Adrenal gland (tissue), 9 donors: ENCODE measurements at regions not wholly inside any gene's neighbourhood (a gene's known extent, or its start where the extent isn't known, plus 50 kb on each side); places are given as distances from the start of the nearest gene placed in this dataset.

Experiments used
- DNase-seq, 7 donors: peaks; one replicate each; pipeline ENCODE4 v3.0.0-alpha.2; 2019 to 2020
- H3K27ac ChIP-seq, 5 donors: fragments of 200-600 bp; sonication (generic) in 4 of 5; 1 replicate in 3 of 5; 2 replicates in 2 of 5; pipeline versions ENCODE4 v1.5.1 to v1.8.0; 2016 to 2020; ENCODE audit warnings: mild to moderate bottlenecking in 1 of 5
- H3K27me3 ChIP-seq: fragments of 200-600 bp; 2 replicates; pipeline ENCODE4 v1.8.0; 2021
- H3K36me3 ChIP-seq, 2 donors: fragments of 200-600 bp; replicated peaks in 1 of 2; 1 replicate in 1 of 2; 2 replicates in 1 of 2; pipeline versions ENCODE4 v1.5.1 to v1.8.0; 2018 to 2022
- H3K4me1 ChIP-seq, 2 donors: fragments of 200-600 bp; replicated peaks in 1 of 2; 1 replicate in 1 of 2; 2 replicates in 1 of 2; pipeline versions ENCODE4 v1.5.1 to v1.8.0; 2018 to 2021
- H3K4me3 ChIP-seq, 4 donors: fragments of 200-600 bp; sonication (generic) in 3 of 4; one replicate each; pipeline ENCODE4 v1.5.1; 2016 to 2018
- H3K9me3 ChIP-seq, 3 donors: fragments of 200-600 bp; sonication (generic) in 1 of 3; replicated peaks in 1 of 3; 1 replicate in 2 of 3; 2 replicates in 1 of 3; pipeline versions ENCODE4 v1.5.1 to v1.8.0; 2016 to 2021
- POLR2A ChIP-seq, 2 donors: fragments of 450-650 bp; IDR thresholded peaks; one replicate each; pipeline ENCODE4 v1.6.1; 2017; ENCODE audit warnings: antibody characterized with exemption in 2 of 2, mild to moderate bottlenecking in 2 of 2, moderate library complexity in 1 of 2
- WGBS, 4 donors: extraction: QIAGEN DNeasy Blood & Tissue Kit in 2 of 4; methylation state at CpG; one replicate each; pipeline versions ENCODE4 v1.1.5 to v1.1.7; 2013 to 2017; 5-methylcytosine and 5-hydroxymethylcytosine counted together
- intact Hi-C, 2 donors: fragments of 100-400 bp; cut with DNase I; formaldehyde crosslinking; loops; one replicate each; pipeline versions ENCODE4 v1.14.1 to v1.15.0; 2022 to 2023
- TF ChIP-seq, protein P1 (sequence below), 6 experiments: fragments of 450-650 bp in 4 of 6; fragments of 200-600 bp in 2 of 6; sonication (generic) in 1 of 6; IDR thresholded peaks; 1 replicate in 5 of 6; 2 replicates in 1 of 6; pipeline versions ENCODE4 v1.5.1 to v1.8.0; 2016 to 2021; ENCODE audit warnings: antibody characterized with exemption in 6 of 6, mild to moderate bottlenecking in 2 of 6, moderate library complexity in 1 of 6
- donor health status: healthy with polysubstance abuse.
- donor health status: Bipolar disorder and iron deficiency.
- donor health status: DM: yes; HTN: yes; CAD: no.
- donor health status: DM: no; HTN: no; CAD: no.
- donor health status: DM: no; HTN: no; CAD: no.

DNA sequence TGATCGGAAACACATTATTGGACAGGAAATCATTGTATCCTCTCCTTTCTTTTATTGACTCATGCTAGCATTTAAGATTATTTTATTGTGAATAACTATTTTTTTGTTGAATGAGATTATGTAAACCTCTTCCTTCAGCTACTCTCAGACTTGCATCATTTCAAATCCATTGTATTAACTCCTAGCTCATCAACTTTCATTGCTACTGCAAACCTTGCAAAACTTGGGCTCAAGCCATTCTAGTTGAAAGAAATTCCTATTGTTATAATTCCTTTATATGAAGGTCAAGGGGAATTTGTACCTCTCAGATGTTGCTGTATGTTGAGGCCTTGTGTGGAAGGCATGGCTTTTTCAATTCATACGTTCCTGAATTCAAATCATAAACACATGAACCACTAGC is 1764.6 kb downstream of the SUCLG1 start:
- Histone ChIP-seq H3K4me1 (no peaks in the 10 kb centered on the region), H3K4me3 (no peak overlapping the region), H3K27ac (no peak overlapping the region), H3K36me3 (no peaks in the 10 kb centered on the region), H3K9me3 (no peaks in the 10 kb centered on the region), H3K27me3 (no peaks in the 10 kb centered on the region)
- no peak for TF ChIP-seq POLR2A (IDR thresholded peaks at IDR 0.05)
- TF ChIP-seq, protein P1, sequence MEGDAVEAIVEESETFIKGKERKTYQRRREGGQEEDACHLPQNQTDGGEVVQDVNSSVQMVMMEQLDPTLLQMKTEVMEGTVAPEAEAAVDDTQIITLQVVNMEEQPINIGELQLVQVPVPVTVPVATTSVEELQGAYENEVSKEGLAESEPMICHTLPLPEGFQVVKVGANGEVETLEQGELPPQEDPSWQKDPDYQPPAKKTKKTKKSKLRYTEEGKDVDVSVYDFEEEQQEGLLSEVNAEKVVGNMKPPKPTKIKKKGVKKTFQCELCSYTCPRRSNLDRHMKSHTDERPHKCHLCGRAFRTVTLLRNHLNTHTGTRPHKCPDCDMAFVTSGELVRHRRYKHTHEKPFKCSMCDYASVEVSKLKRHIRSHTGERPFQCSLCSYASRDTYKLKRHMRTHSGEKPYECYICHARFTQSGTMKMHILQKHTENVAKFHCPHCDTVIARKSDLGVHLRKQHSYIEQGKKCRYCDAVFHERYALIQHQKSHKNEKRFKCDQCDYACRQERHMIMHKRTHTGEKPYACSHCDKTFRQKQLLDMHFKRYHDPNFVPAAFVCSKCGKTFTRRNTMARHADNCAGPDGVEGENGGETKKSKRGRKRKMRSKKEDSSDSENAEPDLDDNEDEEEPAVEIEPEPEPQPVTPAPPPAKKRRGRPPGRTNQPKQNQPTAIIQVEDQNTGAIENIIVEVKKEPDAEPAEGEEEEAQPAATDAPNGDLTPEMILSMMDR (IDR thresholded peaks at IDR 0.05), result no peak
- no peak for DNase-seq
- intact Hi-C loops, result no loop called here
- WGBS, 4 donors, result 72 to 84% (median 77%) methylated on average over 2 of the region's 2 CpGs

DNA sequence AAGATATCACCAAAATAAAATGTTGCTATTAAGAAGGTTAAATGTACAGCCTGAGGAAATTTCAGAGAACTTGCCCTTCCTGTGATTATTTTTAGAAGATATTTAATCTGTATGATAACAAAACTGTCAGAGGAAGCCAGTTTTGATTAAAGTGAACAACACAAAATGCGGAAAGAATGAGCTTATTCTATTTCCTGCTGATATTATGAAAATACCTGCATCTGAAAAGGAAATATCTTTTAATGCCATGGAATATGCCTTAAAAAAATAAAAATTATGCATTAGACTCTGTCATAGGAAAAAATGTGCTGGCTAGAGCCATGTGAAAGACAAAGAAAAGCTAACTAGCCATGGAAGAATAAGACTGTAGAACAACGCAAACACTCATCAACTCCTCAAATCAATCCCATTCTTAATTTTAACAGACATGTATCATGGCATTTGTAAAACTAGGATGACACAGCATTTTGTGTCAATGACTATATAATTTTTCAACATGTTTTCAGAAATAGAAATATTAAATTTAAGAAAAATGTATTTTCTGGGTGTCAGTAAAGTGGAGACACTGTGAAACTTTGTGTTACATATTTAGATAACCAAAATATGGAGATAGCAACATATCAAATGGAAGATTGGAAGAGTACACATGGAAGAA is 1768.2 kb downstream of the SUCLG1 start:
- TF ChIP-seq, protein P1 (IDR thresholded peaks at IDR 0.05), result no peak
- no peak for TF ChIP-seq POLR2A (IDR thresholded peaks at IDR 0.05)
- no peak for DNase-seq
- H3K36me3 ChIP-seq, result no peaks in the 10 kb centered on the region
- no peaks in the 10 kb centered on the region for H3K9me3 ChIP-seq
- no peaks in the 10 kb centered on the region for H3K4me1 ChIP-seq
- H3K27me3 ChIP-seq, result no peaks in the 10 kb centered on the region
- no peak overlapping the region for H3K27ac ChIP-seq
- WGBS, 4 donors, result 47 to 59% (median 56%) methylated on average over 2 of the region's 2 CpGs
- intact Hi-C loops, result no loop called here
- no peak overlapping the region for H3K4me3 ChIP-seq

DNA sequence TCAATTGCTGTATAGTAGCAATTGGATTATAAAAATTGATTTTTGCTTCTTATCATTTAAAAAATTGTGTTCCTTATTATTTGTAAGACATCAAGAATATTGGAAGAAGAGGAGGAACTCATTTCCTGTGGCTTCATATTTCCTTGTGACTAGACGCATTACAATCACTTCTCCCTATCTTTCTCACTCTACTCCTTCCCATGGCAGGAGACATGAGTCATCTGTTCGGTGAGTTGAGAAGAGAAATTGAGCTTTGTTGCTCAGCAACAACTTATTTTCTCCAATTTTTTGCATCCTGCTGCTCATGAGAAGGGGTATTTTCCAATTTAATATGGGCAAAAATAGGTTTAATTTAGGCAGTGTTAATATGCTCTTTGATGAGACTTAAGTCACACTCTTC is 1783.9 kb downstream of the SUCLG1 start:
- 59 to 72% (median 67%) methylated on average over 2 of the region's 2 CpGs for WGBS, 4 donors
- H3K27ac ChIP-seq, result no peak overlapping the region
- no peaks in the 10 kb centered on the region for H3K27me3 ChIP-seq
- H3K4me3 ChIP-seq, result no peak overlapping the region
- intact Hi-C loops, result no loop called here
- no peak for DNase-seq
- H3K9me3 ChIP-seq, result no peaks in the 10 kb centered on the region
- H3K4me1 ChIP-seq, result no peaks in the 10 kb centered on the region
- TF ChIP-seq, protein P1 (IDR thresholded peaks at IDR 0.05), result no peak
- no peak for TF ChIP-seq POLR2A (IDR thresholded peaks at IDR 0.05)
- no peaks in the 10 kb centered on the region for H3K36me3 ChIP-seq

DNA sequence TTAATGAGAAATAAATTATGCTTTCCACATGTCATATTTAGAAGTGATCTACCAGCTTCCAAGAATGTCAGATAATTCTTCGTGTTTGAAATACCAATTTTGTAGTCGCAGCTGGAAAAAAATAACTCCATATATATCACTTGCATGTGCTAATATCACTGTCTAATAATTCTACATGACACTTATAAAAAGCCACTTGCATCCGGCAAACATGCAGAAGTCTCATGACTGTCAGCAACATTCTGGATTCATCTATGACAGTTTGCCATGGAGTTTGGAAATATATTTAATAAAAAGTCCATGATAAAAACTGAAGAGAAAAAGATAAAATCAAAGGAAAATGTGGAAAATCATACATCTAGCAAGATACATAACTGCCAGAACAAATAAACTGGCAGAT is 1784.4 kb downstream of the SUCLG1 start:
- 66 to 73% (median 69%) methylated on average over 3 of the region's 3 CpGs for WGBS, 4 donors
- TF ChIP-seq POLR2A (IDR thresholded peaks at IDR 0.05), result no peak
- TF ChIP-seq, protein P1 (IDR thresholded peaks at IDR 0.05), result no peak
- no peak for DNase-seq
- Histone ChIP-seq H3K36me3 (no peaks in the 10 kb centered on the region), H3K27ac (no peak overlapping the region), H3K9me3 (no peaks in the 10 kb centered on the region), H3K27me3 (no peaks in the 10 kb centered on the region), H3K4me1 (no peaks in the 10 kb centered on the region), H3K4me3 (no peak overlapping the region)
- intact Hi-C loops, result no loop called here
